GM18868 (cell line): ENCODE measurements at regions not wholly inside any gene's neighbourhood (a gene's known extent, or its start where the extent isn't known, plus 50 kb on each side); places are given as distances from the start of the nearest gene placed in this dataset.
A peak's percentile ranks its signal among the peaks of the same experiment; 100 is the strongest.
"Not testable (repeated sequence)": the region's sequence is repeated elsewhere in the genome, so short reads cannot be mapped to it uniquely, and the experiment has no call there.

ENCODE experiments used
- ATAC-seq: cut with Tn5 transposase; IDR thresholded peaks from one replicate; pipeline ENCODE4 v1.9.1; 2021; ENCODE audit warnings: mild to moderate bottlenecking, moderate library complexity; ENCODE audit not compliant: unreplicated experiment

DNA sequence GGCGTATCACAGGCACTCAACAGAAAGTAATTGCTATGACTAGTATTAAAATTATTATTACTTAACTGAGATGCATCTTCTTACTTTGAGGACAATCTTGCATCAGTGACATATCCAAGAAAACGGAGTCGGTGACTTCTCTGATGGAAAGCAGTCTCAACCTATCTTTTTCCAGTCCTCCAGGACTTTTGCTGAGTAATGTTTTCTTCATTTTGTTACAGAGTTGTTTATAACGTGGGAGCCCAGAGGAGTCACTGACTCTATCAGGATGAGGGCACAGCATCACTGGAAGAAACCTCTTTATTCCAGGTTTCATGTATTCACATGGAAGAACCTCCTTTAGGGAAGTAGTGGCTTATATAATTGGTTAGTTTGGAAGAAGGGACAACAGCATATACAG, 51.5 kb upstream of the MELK start:
- no peak for ATAC-seq

DNA sequence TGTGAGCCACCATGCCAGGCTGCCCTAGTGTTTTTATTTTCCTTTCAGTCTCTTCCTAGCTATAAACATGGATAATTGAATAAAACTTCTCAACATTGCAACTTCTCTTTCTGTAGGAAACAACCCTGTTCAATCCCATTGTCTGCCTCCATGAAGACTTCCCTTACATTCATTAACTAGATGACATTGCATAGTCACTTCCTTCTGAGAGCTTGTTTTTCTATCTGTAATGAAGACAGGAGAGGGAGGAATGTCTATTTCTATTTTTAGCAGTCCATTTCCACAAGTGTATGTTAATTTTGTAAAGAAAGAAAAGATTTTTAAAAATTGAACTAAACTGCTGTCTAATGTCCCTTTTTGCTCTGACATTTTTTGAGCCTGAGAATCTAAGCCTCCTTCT, 55.6 kb upstream of the MELK start:
- ATAC-seq = no peak

DNA sequence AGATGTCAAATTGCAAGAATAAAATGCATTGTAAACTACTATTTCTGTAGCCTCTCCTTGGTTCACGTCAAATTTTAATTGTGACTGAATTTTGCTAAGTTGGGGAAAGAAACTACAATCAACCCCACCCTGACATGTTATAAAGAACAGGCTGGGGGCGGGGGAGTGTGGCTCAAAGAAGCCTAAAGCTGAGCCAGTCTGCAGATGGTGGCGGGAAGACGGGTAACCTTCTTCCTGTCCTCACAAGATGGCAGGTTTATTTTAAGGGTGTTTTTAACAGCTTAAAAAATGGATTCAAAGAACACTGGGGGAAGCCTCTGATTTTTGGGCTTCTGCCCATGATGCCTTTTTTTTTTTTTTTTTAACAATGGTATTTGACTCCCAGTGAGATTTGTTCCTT, 68.5 kb upstream of the MELK start:
- ATAC-seq = no peak

DNA sequence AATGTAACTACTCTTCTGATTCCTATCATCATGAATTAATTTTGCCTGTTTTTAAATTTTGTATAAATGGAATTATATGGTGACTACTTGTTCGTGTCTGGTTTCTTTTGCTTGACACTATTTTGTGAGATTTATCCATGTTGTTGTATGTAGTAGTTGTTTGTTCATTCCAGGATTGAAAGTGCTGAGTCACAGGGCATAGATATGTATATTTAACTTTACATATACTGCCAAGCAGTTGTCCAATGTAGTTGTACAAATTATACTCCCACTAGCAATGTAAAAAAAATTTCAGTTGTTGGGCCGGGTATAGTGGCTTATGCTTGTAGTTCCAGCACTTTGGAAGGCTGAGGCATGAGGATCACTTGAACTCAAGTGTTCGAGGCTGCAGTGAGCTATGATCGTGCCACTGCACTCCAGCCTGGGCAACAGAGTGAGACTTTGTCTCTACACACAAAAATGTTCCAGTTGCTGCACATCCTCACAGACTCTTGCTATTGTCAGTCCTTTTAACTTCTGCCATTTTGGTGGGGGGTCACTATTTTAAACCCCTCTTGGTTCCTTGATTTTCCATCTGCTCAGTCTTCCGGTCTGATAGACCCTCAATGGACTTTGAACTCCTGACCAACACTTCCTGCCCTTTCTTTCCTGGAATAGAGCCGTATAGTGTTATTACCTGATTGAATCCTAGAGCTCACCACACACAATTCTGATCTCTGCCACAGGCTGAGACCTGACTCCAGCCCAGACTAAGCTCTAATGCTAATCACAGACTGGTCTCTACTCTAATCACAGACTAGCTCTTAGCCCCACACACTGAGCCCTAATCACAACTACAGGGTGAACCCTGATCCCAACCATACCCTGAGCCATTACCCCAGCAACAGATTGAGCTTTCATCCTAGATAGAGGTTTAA, 69.3 kb upstream of the MELK start:
- ATAC-seq = no peak

GRCh38 chr9:36501727-36502126, 71.0 kb upstream of the MELK start:
- ATAC-seq = no peak

GRCh38 chr9:36500931-36501330, 71.8 kb upstream of the MELK start:
- ATAC-seq = not testable (repeated sequence)

DNA sequence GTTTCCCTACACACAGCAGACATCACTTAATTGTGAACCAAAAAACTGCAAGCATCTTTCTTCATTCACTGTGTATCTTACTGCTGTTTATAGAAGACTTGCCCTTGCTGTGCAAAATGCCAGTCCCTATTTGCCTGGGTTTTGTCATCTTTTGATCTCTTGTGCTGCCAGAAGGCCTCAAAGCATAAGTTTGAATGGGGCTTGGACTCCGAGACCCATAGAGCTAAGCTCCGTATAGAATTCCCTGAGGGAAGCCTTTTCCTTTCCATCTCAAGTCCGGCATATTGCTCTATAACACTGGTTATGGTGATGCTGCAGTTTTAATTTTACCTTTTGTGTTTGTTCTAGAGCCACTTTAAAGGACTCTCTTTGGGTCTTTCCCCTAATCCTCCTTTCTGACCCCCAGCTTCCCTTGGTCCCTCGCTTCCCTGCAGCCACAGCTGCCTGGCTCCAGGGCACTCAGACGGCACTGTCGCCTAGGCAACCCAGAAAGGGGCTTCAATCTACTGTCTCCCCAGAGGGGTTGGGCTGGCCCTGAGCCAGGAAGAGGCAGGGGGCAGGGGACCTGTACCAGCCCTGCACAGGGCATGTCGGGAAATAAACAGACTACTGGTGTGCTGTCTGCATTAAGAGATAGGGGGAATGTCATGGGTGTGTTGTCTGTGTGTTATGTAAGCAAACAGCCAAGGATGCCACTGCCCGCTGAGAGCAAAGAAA, 73.4 kb upstream of the MELK start:
- ATAC-seq = no peak

GRCh38 chr9:36493564-36493963, 79.1 kb upstream of the MELK start:
- not testable (repeated sequence) for ATAC-seq

- ATAC-seq = no peak
These were observed 79.8 kb upstream of the MELK start for GRCh38 chr9:36492865-36493264.

GRCh38 chr9:36489453-36489852, 83.2 kb upstream of the MELK start:
- ATAC-seq = no peak

- ATAC-seq = no peak
These were observed 84.3 kb upstream of the MELK start for GRCh38 chr9:36488389-36488756.

DNA sequence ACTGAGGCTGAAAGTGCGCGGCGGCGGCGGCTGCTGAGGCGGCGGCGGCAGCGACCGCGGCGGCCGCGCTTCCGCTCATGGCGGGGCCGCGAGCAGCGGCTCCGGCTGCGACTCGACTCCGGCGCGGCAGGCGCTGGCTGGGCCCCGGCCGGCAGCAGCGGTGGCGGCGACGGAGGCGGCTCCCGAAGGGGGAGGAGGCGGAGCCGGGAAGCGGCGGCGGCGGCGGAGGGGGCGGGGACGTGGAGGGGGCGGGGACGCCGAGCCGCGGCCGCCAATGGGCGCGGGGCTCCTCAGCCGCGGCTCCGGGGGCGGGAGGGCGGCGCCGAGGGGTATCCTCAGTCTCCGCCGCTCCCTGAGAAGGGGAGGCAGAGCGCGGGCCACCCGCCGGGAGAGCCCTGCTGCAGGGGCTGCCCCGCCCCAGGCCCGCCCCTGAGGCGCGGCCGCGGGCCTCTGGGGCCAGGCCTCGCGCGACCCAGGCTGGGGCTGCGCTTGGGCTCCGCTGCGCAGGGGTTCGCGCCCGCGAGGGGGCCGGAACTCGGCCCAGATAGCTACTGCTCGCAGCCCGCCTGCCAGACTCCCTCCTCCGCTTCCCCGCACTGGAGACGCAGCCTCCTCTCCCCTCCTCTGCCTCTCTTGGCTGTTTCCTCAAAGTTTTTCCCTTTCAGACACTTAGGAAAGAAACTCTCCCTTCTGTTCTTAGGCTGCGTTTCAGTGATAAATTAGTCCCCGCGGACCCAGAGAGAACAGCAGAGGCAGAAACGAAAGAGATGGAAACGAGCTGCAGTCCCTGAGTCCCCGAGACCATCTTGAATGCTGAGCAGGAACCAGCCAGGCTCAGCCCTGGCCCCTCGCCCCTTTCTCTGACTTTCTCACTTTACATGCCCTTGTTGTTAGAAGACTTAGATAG, 85.0 kb upstream of the MELK start:
- peak; percentile 86 for ATAC-seq

GRCh38 chr9:36486933-36487481, 85.7 kb upstream of the MELK start:
- ATAC-seq = peak; percentile 34

GRCh38 chr9:36486329-36486932, 86.3 kb upstream of the MELK start:
- no peak for ATAC-seq

- ATAC-seq = no peak
These were observed 85.7 kb upstream of the RNF38 start for GRCh38 chr9:36485647-36486328.

- ATAC-seq = no peak
These were observed 84.1 kb upstream of the RNF38 start for GRCh38 chr9:36484124-36484523.

- no peak for ATAC-seq
These were observed 79.0 kb upstream of the RNF38 start for GRCh38 chr9:36479101-36479500.

DNA sequence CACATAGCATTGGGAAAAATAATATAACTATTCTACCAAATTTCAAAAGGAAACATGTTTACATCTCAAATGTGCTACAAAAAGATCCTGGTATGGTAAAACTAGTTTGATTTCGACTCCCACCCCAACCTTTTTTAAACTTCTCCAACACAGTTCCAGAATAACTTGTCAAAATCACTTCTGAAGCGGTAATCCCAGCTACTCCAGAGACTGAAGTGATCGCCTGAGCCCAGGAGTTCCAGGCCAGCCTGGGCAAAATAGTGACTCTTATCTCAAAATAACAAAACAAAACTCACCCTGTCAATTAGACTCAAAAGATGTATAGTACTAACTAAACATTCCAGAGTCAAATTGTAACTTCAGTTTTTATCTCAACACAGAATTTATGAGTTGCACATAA, 71.3 kb upstream of the RNF38 start:
- ATAC-seq = no peak

- peak; percentile 97 for ATAC-seq
These were observed 70.7 kb upstream of the RNF38 start for GRCh38 chr9:36470643-36471290.
